Breast epithelium (tissue), 4 donors: ENCODE measurements at regions not wholly inside any gene's neighbourhood (a gene's known extent, or its start where the extent isn't known, plus 50 kb on each side); places are given as distances from the start of the nearest gene placed in this dataset.
A peak's percentile ranks its signal among the peaks of the same experiment; 100 is the strongest.

ENCODE experiments used
- DNase-seq, 2 donors: peaks; one replicate each; pipeline ENCODE4 v3.0.0-alpha.2; 2019; ENCODE audit warnings: low spot score in 2 of 2
- H3K27ac ChIP-seq, 2 donors: fragments of 200-600 bp; sonication (generic) in 1 of 2; one replicate each; pipeline ENCODE4 v1.5.1; 2016 to 2019; ENCODE audit warnings: mild to moderate bottlenecking in 1 of 2
- H3K27me3 ChIP-seq, 2 donors: fragments of 200-600 bp; sonication (generic) in 1 of 2; one replicate each; pipeline versions ENCODE4 v1.5.1 to v1.6.0; 2017 to 2019; ENCODE audit warnings: control low read depth in 1 of 2, mild to moderate bottlenecking in 1 of 2
- H3K36me3 ChIP-seq: fragments of 200-600 bp; one replicate; pipeline ENCODE4 v1.5.1; 2019
- H3K4me1 ChIP-seq, 2 donors: fragments of 200-600 bp; sonication (generic); one replicate each; pipeline ENCODE4 v1.5.1; 2016 to 2019; ENCODE audit warnings: control low read depth in 1 of 2
- H3K4me3 ChIP-seq, 3 donors: fragments of 200-600 bp; sonication (generic); 1 replicate in 2 of 3; 2 replicates in 1 of 3; pipeline ENCODE4 v1.5.1; 2016 to 2019; ENCODE audit warnings: mild to moderate bottlenecking in 3 of 3, moderate library complexity in 2 of 3
- H3K9me3 ChIP-seq, 2 donors: fragments of 200-600 bp; sonication (generic) in 1 of 2; one replicate each; pipeline ENCODE4 v1.5.1; 2016 to 2019; ENCODE audit warnings: control low read depth in 1 of 2
- POLR2A ChIP-seq: fragments of 450-650 bp; IDR thresholded peaks from one replicate; pipeline ENCODE4 v1.6.1; 2016; ENCODE audit warnings: antibody characterized with exemption, mild to moderate bottlenecking, moderate library complexity
- POLR2AphosphoS5 ChIP-seq, 3 donors: sonication (generic); formaldehyde crosslinking; IDR thresholded peaks; one replicate each; pipeline ENCODE4 v1.6.1; 2017; ENCODE audit warnings: antibody characterized with exemption in 3 of 3
- intact Hi-C: fragments of 100-400 bp; cut with DNase I; formaldehyde crosslinking; loops from one replicate; pipeline ENCODE4 v1.15.1; 2023; ENCODE audit warnings: low total_unique reads
- TF ChIP-seq, protein P1 (sequence below), 3 donors: fragments of 450-650 bp; IDR thresholded peaks; one replicate each; pipeline ENCODE4 v1.5.1; 2016 to 2017; ENCODE audit warnings: antibody characterized with exemption in 3 of 3, mild to moderate bottlenecking in 3 of 3, moderate library complexity in 3 of 3

DNA sequence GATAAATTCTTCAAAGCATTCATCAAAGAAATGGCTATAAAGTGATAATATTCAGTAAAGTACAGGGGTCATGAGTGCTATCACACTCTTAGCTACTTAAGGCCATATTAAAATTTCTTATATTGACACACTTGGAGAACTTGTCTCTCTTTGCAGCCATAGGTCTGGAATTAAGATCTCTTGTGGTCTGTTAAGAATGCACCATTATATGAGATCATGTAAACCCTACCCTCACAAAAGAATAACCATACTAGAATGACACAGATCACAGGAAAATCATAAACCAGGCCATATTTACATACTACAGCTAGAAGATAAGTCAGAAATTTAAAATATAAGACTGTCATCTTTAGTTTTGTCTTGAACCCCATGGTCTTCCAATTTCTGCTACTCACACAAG is 434.3 kb downstream of the PDGFC start:
- H3K4me3 ChIP-seq: no peak overlapping the region
- intact Hi-C loops: no loop called here
- no peak overlapping the region for H3K27ac ChIP-seq
- H3K36me3 ChIP-seq: no peaks in the 10 kb centered on the region
- TF ChIP-seq POLR2AphosphoS5 (IDR thresholded peaks at IDR 0.05) (no peak), POLR2A (no peak)
- TF ChIP-seq, protein P1, sequence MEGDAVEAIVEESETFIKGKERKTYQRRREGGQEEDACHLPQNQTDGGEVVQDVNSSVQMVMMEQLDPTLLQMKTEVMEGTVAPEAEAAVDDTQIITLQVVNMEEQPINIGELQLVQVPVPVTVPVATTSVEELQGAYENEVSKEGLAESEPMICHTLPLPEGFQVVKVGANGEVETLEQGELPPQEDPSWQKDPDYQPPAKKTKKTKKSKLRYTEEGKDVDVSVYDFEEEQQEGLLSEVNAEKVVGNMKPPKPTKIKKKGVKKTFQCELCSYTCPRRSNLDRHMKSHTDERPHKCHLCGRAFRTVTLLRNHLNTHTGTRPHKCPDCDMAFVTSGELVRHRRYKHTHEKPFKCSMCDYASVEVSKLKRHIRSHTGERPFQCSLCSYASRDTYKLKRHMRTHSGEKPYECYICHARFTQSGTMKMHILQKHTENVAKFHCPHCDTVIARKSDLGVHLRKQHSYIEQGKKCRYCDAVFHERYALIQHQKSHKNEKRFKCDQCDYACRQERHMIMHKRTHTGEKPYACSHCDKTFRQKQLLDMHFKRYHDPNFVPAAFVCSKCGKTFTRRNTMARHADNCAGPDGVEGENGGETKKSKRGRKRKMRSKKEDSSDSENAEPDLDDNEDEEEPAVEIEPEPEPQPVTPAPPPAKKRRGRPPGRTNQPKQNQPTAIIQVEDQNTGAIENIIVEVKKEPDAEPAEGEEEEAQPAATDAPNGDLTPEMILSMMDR (IDR thresholded peaks at IDR 0.05): no peak
- H3K4me1 ChIP-seq: no peaks in the 10 kb centered on the region
- no peaks in the 10 kb centered on the region for H3K9me3 ChIP-seq
- DNase-seq: no peak
- no peaks in the 10 kb centered on the region for H3K27me3 ChIP-seq

DNA sequence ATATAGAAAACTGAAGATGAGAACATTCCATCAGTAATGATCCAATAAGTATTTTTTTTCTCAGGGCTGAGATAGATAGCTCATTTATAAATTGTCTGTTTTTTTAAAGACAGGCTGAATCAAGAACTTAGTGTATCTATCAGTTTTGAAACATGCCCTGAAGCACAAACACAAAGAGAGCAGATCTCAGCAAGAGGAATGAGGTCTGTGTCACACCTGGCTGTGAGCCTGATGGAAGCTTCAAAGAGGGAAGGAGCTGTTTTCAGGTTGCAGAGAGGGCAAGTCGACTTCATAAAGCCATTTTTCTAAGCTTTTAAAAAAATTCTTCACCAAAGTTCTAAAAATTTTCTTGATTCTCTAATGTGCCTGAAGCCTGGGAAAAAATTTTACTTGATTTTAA is 434.9 kb downstream of the PDGFC start:
- Histone ChIP-seq H3K4me3 (no peak overlapping the region), H3K9me3 (no peaks in the 10 kb centered on the region), H3K36me3 (no peaks in the 10 kb centered on the region), H3K27me3 (no peaks in the 10 kb centered on the region), H3K27ac (no peak overlapping the region), H3K4me1 (no peaks in the 10 kb centered on the region)
- DNase-seq: peak in 1 of 2 donors; percentile 44
- intact Hi-C loops: no loop called here
- TF ChIP-seq, protein P1 (IDR thresholded peaks at IDR 0.05): no peak
- no peak for TF ChIP-seq POLR2A
- TF ChIP-seq POLR2AphosphoS5 (IDR thresholded peaks at IDR 0.05): no peak

DNA sequence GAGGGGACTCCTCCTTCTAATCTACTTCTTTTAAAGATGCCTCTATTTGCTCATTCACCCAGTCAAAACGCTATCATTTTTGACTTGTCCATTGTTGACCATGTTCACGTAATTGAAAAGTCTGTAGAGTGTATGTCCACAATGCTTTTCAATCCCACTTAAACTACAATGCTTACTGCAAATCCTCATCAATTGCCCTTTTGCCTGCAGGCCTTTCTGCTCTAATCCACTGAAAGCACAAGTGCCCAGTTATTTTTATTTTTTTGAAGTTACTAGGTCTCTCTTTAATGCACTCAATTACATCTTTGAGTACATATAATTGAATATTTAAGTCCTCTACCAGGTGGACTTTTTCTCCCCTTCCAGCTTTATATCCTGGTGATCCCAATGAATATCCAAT is 437.4 kb downstream of the PDGFC start:
- H3K4me1 ChIP-seq: no peaks in the 10 kb centered on the region
- TF ChIP-seq, protein P1 (IDR thresholded peaks at IDR 0.05): no peak
- TF ChIP-seq POLR2A (no peak), POLR2AphosphoS5 (IDR thresholded peaks at IDR 0.05) (no peak)
- intact Hi-C loops: no loop called here
- H3K27ac ChIP-seq: no peak overlapping the region
- no peaks in the 10 kb centered on the region for H3K36me3 ChIP-seq
- no peaks in the 10 kb centered on the region for H3K27me3 ChIP-seq
- DNase-seq: no peak
- no peaks in the 10 kb centered on the region for H3K9me3 ChIP-seq
- no peak overlapping the region for H3K4me3 ChIP-seq

DNA sequence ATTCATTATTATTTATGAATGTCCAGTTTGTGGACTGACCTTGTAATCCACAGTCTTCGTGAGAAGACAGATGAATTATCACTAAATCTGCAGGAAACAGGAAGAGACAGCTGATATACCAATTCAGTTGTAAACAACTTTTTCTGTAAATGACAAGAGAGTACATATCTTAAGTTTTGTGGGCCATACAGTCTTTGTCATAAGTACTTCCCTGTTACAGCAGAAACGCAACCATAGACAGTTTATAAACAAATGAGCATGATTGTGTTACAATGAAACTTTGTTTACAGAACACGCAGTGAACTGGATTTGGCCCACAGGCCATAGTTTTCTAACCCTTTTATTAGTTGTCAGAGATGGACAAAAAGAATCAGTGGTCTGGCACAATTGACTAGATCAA is 443.4 kb downstream of the PDGFC start:
- intact Hi-C loops: no loop called here
- no peak for DNase-seq
- H3K4me1 ChIP-seq: no peaks in the 10 kb centered on the region
- no peak overlapping the region for H3K4me3 ChIP-seq
- no peaks in the 10 kb centered on the region for H3K27me3 ChIP-seq
- TF ChIP-seq POLR2A (no peak), POLR2AphosphoS5 (IDR thresholded peaks at IDR 0.05) (no peak)
- TF ChIP-seq, protein P1 (IDR thresholded peaks at IDR 0.05): no peak
- H3K9me3 ChIP-seq: no peaks in the 10 kb centered on the region
- H3K27ac ChIP-seq: no peak overlapping the region
- no peaks in the 10 kb centered on the region for H3K36me3 ChIP-seq

DNA sequence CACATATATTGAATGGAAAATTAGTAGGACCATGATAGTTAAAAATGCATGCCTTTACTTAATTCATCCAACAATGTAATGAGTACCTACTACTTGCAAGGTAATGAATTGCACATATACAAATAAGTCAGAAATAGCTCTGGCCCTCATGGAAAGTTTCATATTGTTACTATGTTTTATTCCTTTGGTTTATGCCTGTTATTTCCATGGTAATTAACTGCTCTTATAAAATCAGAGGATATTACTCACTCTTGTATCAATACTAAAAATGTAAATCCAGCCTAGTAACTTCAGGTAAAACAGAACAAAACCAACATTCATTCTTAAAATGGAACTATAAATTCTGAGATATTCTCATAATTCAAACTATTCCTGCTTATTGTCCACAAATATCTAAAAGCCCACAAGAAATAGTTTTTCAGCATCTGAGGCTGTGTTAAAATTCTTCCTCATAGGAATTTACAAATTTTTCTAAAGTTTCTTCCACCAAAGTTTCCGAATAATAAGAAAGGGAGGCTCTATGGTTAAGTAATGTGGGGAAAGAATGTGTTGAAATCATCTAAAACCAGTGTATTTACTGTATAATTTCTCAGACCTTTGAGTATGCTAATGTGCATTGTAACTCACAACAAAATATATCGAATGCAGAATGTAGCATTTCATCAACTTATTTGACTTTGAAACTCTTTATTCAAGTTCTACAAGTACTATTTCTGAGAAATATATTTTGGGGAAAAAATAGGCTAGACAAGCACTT is 444.2 kb downstream of the PDGFC start:
- H3K36me3 ChIP-seq: no peaks in the 10 kb centered on the region

More for the DNA sequence above, 444.2 kb downstream of the PDGFC start:
- H3K4me1 ChIP-seq: no peaks in the 10 kb centered on the region
- H3K4me3 ChIP-seq: no peak overlapping the region
- no peaks in the 10 kb centered on the region for H3K27me3 ChIP-seq
- DNase-seq: no peak
- TF ChIP-seq, protein P1 (IDR thresholded peaks at IDR 0.05): no peak
- TF ChIP-seq POLR2A (no peak), POLR2AphosphoS5 (IDR thresholded peaks at IDR 0.05) (no peak)
- intact Hi-C loops: no loop called here
- no peak overlapping the region for H3K27ac ChIP-seq
- H3K9me3 ChIP-seq: no peaks in the 10 kb centered on the region
